ENCODE measurements at regions not wholly inside any gene's neighbourhood (a gene's known extent, or its start where the extent isn't known, plus 50 kb on each side); places are given as distances from the start of the nearest gene placed in this dataset.

DNA sequence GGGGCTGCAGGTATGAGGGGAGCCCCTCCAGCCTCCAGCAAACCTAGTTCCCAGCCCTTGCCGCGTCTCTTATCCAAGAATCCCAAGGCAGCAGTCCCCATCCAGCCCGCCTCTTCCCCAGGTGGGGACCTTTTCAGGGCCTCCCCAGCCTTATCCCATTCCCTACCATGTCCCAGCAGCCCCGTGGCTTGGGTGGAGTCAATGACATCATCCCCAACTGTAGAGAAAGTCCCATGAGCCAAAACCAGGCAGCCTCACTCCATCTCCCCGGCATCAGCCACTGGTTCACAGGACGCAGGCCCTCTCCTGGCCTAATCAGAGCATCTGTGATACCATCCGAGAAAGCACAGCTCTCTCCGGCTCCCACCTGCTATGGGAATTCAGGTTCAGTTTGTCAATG is 131.0 kb downstream of the NCOR2 start:
- no peak for TF ChIP-seq ZNF274 (IDR thresholded peaks at IDR 0.05; ENCODE audit: low read depth, low read length)
- TF ChIP-seq YY1 (IDR thresholded peaks at IDR 0.05; ENCODE audit: insufficient read depth, insufficient read length): no peak
